ENCODE measurements at regions not wholly inside any gene's neighbourhood (a gene's known extent, or its start where the extent isn't known, plus 50 kb on each side); places are given as distances from the start of the nearest gene placed in this dataset.

DNA sequence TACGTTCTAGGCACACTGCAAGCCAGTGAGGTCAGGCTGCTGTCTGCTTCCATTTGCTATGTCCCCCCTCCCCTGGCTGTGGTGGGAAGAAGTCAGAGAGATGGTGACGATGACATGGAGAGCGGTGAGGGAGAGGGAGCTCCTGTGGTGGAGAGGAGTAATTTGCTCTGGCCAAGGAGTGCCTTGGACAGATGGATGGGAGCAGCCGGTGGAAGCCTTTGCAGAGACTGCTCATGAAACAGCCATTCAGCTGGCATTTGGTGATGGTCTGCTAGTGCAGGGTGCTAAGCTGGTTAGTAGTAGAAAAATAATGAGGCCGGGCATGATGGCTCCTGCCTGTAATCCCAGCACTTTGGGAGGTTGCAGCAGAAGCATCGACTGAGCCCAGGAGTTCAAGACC lies 124.1 kb downstream of the FHDC1 start:
- TF ChIP-seq, protein P1, sequence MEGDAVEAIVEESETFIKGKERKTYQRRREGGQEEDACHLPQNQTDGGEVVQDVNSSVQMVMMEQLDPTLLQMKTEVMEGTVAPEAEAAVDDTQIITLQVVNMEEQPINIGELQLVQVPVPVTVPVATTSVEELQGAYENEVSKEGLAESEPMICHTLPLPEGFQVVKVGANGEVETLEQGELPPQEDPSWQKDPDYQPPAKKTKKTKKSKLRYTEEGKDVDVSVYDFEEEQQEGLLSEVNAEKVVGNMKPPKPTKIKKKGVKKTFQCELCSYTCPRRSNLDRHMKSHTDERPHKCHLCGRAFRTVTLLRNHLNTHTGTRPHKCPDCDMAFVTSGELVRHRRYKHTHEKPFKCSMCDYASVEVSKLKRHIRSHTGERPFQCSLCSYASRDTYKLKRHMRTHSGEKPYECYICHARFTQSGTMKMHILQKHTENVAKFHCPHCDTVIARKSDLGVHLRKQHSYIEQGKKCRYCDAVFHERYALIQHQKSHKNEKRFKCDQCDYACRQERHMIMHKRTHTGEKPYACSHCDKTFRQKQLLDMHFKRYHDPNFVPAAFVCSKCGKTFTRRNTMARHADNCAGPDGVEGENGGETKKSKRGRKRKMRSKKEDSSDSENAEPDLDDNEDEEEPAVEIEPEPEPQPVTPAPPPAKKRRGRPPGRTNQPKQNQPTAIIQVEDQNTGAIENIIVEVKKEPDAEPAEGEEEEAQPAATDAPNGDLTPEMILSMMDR (IDR thresholded peaks at IDR 0.05) = no peak
- TF ChIP-seq POLR2A (IDR thresholded peaks at IDR 0.05) = no peak
